ENCODE measurements at regions not wholly inside any gene's neighbourhood (a gene's known extent, or its start where the extent isn't known, plus 50 kb on each side); places are given as distances from the start of the nearest gene placed in this dataset.

GRCh38 chr1:11345971-11346715, 73.1 kb downstream of the UBIAD1 start:
- Histone ChIP-seq H3K9me3 (peaks cover 0 to under 1% (median 0%) of the 10 kb centered on the region in 3 donors), H3K27ac (no peak overlapping the region), H3K4me3 (no peak overlapping the region), H3K36me3 (no peaks in the 10 kb centered on the region), H3K4me1 (no peaks in the 10 kb centered on the region), H3K27me3 (peaks cover 0 to 71% of the 10 kb centered on the region in 2 donors)
- no peak for TF ChIP-seq CTCF (IDR thresholded peaks at IDR 0.05)
- no peak for DNase-seq
- intact Hi-C loops (cut with DNase I; ENCODE audit: low total_unique reads): no loop called here

- peaks cover 0 to 5% (median 0%) of the 10 kb centered on the region in 3 donors for H3K9me3 ChIP-seq
- intact Hi-C loops (cut with DNase I; ENCODE audit: low total_unique reads): no loop called here
- H3K4me3 ChIP-seq: no peak overlapping the region
- H3K36me3 ChIP-seq: no peaks in the 10 kb centered on the region
- no peak for DNase-seq
- no peaks in the 10 kb centered on the region for H3K4me1 ChIP-seq
- no peak overlapping the region for H3K27ac ChIP-seq
- peaks cover 0 to 64% of the 10 kb centered on the region in 2 donors for H3K27me3 ChIP-seq
- TF ChIP-seq CTCF (IDR thresholded peaks at IDR 0.05): no peak
Measured at GRCh38 chr1:11350265-11350664, 77.3 kb downstream of the UBIAD1 start.

DNA sequence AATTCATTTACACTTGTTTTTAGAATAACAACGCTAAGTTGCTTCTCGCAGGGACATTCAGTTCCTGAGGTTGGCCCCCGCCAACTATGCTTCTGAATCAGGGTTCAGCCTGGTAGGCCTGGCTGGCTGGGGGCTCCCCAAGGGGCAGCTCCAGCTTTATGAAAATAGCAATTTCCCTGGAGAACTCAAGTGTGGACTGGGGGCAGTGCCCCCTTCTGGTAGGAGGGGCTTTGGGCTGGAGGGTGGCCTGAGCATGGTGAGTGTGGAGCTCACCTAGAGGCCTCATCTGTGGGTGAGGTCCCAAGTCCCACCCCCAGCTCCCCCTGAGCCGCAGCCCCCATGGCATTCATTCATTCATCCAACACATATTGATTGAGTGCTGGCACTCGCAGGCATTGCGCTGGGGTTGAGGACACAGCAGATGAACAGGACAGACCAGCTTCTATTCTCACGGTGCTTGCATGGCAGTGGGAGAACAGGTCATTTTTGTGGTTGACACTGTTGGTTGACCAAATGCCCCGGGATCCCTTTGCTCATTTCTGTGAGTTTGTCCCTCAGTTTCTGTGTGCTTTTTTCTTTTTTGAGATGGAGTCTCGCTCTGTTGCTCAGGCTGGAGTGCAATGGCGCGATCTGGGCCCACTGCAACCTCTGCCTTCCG, 79.2 kb downstream of the UBIAD1 start:
- Histone ChIP-seq H3K27me3 (peaks cover 0 to 64% of the 10 kb centered on the region in 2 donors), H3K27ac (no peak overlapping the region), H3K9me3 (peaks cover 0 to 5% (median 0%) of the 10 kb centered on the region in 3 donors), H3K4me1 (no peaks in the 10 kb centered on the region), H3K36me3 (no peaks in the 10 kb centered on the region), H3K4me3 (no peak overlapping the region)
- DNase-seq: no peak
- no peak for TF ChIP-seq CTCF (IDR thresholded peaks at IDR 0.05)
- intact Hi-C loops (cut with DNase I; ENCODE audit: low total_unique reads): no loop called here

GRCh38 chr1:11352816-11353799, 80.1 kb downstream of the UBIAD1 start:
- Histone ChIP-seq H3K27me3 (peaks cover 0 to 73% of the 10 kb centered on the region in 2 donors), H3K9me3 (peaks cover 0 to 5% (median 0%) of the 10 kb centered on the region in 3 donors), H3K27ac (no peak overlapping the region), H3K36me3 (no peaks in the 10 kb centered on the region), H3K4me1 (no peaks in the 10 kb centered on the region), H3K4me3 (no peak overlapping the region)
- intact Hi-C loops (cut with DNase I; ENCODE audit: low total_unique reads): no loop called here
- no peak for DNase-seq
- TF ChIP-seq CTCF (IDR thresholded peaks at IDR 0.05): no peak

DNA sequence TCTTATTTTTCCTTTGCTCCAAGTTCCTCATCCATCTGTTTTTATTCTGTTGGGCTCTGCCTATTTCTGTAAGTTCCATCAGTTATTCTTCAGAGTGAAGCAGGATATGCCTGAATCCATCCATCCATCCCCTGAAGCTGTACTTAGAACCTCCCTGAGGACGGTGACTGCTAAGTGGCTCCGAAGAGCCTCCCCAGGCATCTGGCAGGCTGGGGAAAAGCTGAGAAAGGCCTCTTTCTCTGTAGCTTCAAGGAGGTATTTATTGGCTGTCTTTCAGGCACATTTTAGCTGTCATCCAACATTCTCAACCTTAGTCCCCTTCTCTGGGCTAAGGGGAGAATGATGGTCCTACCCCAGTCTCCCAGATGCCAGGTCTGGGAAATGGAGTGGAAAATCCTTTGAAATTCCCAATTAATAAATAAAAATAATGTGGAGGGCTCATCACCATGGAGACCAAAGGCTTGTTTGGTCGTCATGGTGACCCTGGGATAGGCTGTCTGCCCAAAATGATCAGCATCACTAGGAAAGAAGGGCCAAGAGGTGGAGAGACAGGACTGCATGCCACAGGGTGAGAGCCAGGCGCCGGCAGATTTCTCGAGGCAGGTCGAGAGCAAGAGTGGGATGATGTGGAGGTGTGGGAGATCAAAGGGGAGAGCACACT, 82.0 kb downstream of the UBIAD1 start:
- intact Hi-C loops (cut with DNase I; ENCODE audit: low total_unique reads): no loop called here
- Histone ChIP-seq H3K27me3 (peaks cover 0 to 82% of the 10 kb centered on the region in 2 donors), H3K9me3 (peaks cover 0 to 5% (median 0%) of the 10 kb centered on the region in 3 donors), H3K36me3 (no peaks in the 10 kb centered on the region), H3K4me3 (no peak overlapping the region), H3K4me1 (no peaks in the 10 kb centered on the region), H3K27ac (no peak overlapping the region)
- TF ChIP-seq CTCF (IDR thresholded peaks at IDR 0.05): no peak
- DNase-seq: no peak

Data from tibial artery (tissue), 4 donors.